WERI-Rb-1 (cell line): ENCODE measurements at regions not wholly inside any gene's neighbourhood (a gene's known extent, or its start where the extent isn't known, plus 50 kb on each side); places are given as distances from the start of the nearest gene placed in this dataset.

ENCODE experiments used
- DNase-seq: peaks from one replicate; pipeline ENCODE4 v3.0.0-alpha.2; 2020
- H3K27ac ChIP-seq: fragments of 250-450 bp; sonication (Bioruptor Pico); 2 replicates; pipeline ENCODE4 v1.5.1; 2020; ENCODE audit warnings: mild to moderate bottlenecking, moderate library complexity
- H3K27me3 ChIP-seq: fragments of 250-450 bp; sonication (Bioruptor Pico); 2 replicates; pipeline ENCODE4 v1.5.1; 2021; ENCODE audit warnings: mild to moderate bottlenecking, low read depth, moderate library complexity; ENCODE audit not compliant: insufficient read depth, severe bottlenecking
- H3K36me3 ChIP-seq: fragments of 250-450 bp; sonication (Bioruptor Pico); 2 replicates; pipeline ENCODE4 v1.5.1; 2020; ENCODE audit warnings: mild to moderate bottlenecking, moderate library complexity
- H3K4me3 ChIP-seq: 2 replicates; pipeline ENCODE4 v1.5.1; 2011; ENCODE audit warnings: low read depth, mild to moderate bottlenecking, control low read depth, low read length
- H3K9me3 ChIP-seq: fragments of 250-450 bp; sonication (Bioruptor Pico); 2 replicates; pipeline ENCODE4 v1.5.1; 2021; ENCODE audit warnings: mild to moderate bottlenecking, moderate library complexity; ENCODE audit not compliant: severe bottlenecking
- TF ChIP-seq, protein P1 (sequence below): IDR thresholded peaks from 2 replicates; pipeline ENCODE4 v1.5.1; 2011; ENCODE audit warnings: low read depth, mild to moderate bottlenecking, control low read depth, inconsistent platforms, low read length

DNA sequence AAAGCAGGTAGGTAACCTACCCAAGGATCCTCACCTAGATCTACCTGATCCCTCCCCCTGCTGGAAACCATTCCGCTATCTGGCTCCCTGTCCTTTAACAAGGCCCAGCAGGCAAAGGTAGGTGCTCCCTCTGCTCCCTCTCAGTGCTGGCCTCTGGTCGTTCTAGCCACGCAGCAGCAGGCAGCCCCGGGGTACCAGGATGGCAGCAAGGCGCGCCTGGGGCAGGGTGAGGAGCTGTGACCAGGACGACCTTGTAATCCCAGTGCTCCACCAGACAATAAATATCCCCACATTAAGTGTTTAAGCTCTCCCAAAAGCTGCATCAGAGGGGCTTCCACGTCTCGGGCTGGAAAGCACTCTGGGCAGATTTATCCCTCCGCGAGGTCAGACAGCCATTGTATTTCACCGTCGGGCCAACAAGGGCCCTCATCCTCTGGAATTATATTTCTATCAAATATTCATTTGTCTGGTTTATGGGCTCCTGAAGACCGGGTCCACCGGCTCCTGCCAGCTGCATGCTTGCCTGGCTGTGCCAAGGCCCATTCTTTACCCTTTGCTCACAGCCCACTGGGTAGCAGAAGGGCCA is 81.3 kb downstream of the CHST1 start:
- H3K27ac ChIP-seq = no peak overlapping the region
- H3K36me3 ChIP-seq = no peaks in the 10 kb centered on the region
- H3K27me3 ChIP-seq = no peaks in the 10 kb centered on the region
- no peaks in the 10 kb centered on the region for H3K9me3 ChIP-seq
- DNase-seq = no peak
- TF ChIP-seq, protein P1, sequence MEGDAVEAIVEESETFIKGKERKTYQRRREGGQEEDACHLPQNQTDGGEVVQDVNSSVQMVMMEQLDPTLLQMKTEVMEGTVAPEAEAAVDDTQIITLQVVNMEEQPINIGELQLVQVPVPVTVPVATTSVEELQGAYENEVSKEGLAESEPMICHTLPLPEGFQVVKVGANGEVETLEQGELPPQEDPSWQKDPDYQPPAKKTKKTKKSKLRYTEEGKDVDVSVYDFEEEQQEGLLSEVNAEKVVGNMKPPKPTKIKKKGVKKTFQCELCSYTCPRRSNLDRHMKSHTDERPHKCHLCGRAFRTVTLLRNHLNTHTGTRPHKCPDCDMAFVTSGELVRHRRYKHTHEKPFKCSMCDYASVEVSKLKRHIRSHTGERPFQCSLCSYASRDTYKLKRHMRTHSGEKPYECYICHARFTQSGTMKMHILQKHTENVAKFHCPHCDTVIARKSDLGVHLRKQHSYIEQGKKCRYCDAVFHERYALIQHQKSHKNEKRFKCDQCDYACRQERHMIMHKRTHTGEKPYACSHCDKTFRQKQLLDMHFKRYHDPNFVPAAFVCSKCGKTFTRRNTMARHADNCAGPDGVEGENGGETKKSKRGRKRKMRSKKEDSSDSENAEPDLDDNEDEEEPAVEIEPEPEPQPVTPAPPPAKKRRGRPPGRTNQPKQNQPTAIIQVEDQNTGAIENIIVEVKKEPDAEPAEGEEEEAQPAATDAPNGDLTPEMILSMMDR = no peak
- H3K4me3 ChIP-seq = no peak overlapping the region

DNA sequence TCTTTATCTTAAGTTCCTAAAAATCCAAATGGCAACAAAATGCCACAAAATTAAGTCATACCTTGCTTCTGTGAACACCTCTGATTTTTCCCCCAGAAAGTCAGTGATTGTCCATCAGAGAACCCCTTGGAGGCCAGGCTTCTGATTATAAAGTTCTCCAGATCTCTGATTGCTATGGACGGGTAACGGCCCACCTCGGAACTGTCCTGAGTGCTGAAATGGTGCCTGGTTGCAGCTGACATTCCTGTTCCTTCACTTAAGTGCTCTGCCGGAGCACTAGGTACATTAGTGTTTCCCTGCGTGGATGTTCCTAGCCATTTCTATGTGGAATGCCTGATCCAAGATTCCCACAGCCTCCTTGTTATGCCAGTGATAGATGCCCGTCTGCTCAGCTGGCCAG is 85.0 kb downstream of the CHST1 start:
- H3K27me3 ChIP-seq = no peaks in the 10 kb centered on the region
- H3K27ac ChIP-seq = no peak overlapping the region
- no peaks in the 10 kb centered on the region for H3K9me3 ChIP-seq
- DNase-seq = no peak
- H3K4me3 ChIP-seq = no peak overlapping the region
- H3K36me3 ChIP-seq = no peaks in the 10 kb centered on the region
- TF ChIP-seq, protein P1 = no peak

- Histone ChIP-seq H3K9me3 (no peaks in the 10 kb centered on the region), H3K4me3 (no peak overlapping the region), H3K36me3 (no peaks in the 10 kb centered on the region), H3K27me3 (no peaks in the 10 kb centered on the region), H3K27ac (no peak overlapping the region)
- TF ChIP-seq, protein P1 = no peak
- DNase-seq = no peak
These were observed 87.1 kb downstream of the CHST1 start for GRCh38 chr11:45578316-45578715.

DNA sequence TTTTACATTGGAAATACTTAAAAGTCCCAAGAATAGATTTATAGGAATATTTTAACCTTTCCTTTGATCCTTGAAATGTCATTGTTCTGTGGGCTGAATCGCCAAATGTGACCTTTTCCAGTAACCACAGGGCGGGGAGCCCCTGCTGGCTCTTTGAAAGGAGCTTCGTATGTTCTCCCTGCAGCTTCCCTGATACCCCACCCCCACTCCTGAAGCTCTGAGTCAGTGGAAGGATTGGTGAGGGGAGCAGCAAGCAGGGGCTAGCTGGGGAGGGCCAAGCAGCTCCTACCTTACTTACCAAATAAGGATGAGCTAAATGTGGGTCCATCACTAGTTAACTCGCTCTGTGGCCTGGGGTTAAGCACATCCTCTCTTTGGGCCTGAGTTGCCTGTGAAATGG is 87.7 kb downstream of the CHST1 start:
- H3K27ac ChIP-seq = no peak overlapping the region

GRCh38 chr11:45576461-45577215 is 88.8 kb downstream of the CHST1 start:
- Histone ChIP-seq H3K9me3 (no peaks in the 10 kb centered on the region), H3K4me3 (no peak overlapping the region), H3K27me3 (no peaks in the 10 kb centered on the region), H3K27ac (no peak overlapping the region), H3K36me3 (no peaks in the 10 kb centered on the region)
- DNase-seq = no peak
- TF ChIP-seq, protein P1 = no peak

More for the DNA sequence above, 87.7 kb downstream of the CHST1 start:
- no peak for DNase-seq
- Histone ChIP-seq H3K27me3 (no peaks in the 10 kb centered on the region), H3K4me3 (no peak overlapping the region), H3K36me3 (no peaks in the 10 kb centered on the region), H3K9me3 (no peaks in the 10 kb centered on the region)
- TF ChIP-seq, protein P1 = no peak
